Mammary epithelial cell (primary cell): ENCODE measurements at regions not wholly inside any gene's neighbourhood (a gene's known extent, or its start where the extent isn't known, plus 50 kb on each side); places are given as distances from the start of the nearest gene placed in this dataset.

Experiments used
- CTCF ChIP-seq, 2 donors: IDR thresholded peaks in 1 of 2; conservative IDR thresholded peaks in 1 of 2; 2 replicates each; pipeline ENCODE4 v1.5.1; 2011 to 2012; ENCODE audit warnings: inconsistent platforms in 2 of 2, low read length in 2 of 2, mild to moderate bottlenecking in 2 of 2, control low read depth in 1 of 2, low read depth in 1 of 2; ENCODE audit not compliant: insufficient read depth in 1 of 2; ENCODE audit errors: extremely low read depth in 1 of 2
- EZH2 ChIP-seq: IDR thresholded peaks from 2 replicates; pipeline ENCODE4 v1.6.1; 2012; ENCODE audit warnings: low read length, inconsistent platforms, borderline replicate concordance

GRCh38 chr20:24190905-24191304 is 202.3 kb upstream of the GGTLC1 start:
- TF ChIP-seq CTCF (conservative IDR thresholded peaks at IDR 0.05 in 1 of 2, IDR thresholded peaks at IDR 0.05 in 1 of 2; ENCODE audit: extremely low read depth in 1 of 2, insufficient read depth in 1 of 2, low read depth in 1 of 2, low read length in 2 of 2) (no peak), EZH2 (no peak)
